GM12892 (cell line): ENCODE measurements at regions not wholly inside any gene's neighbourhood (a gene's known extent, or its start where the extent isn't known, plus 50 kb on each side); places are given as distances from the start of the nearest gene placed in this dataset.

Experiments
- POLR2A ChIP-seq: IDR thresholded peaks from 2 replicates; pipeline ENCODE4 v1.6.1; 2011; ENCODE audit warnings: low read depth, low read length, control low read depth
- POLR2AphosphoS5 ChIP-seq: IDR thresholded peaks from 2 replicates; pipeline ENCODE4 v1.6.1; 2011; ENCODE audit warnings: low read depth, low read length, control low read depth

- no peak for TF ChIP-seq POLR2AphosphoS5
- no peak for TF ChIP-seq POLR2A
These were observed 102.9 kb upstream of the EPB41L3 start for GRCh38 chr18:5646739-5647138.
